Left ventricle myocardium inferior (tissue), 1 donor: ENCODE measurements at regions not wholly inside any gene's neighbourhood (a gene's known extent, or its start where the extent isn't known, plus 50 kb on each side); places are given as distances from the start of the nearest gene placed in this dataset.

Source experiments
- DNase-seq: peaks from one replicate; pipeline ENCODE4 v3.0.0-alpha.2; 2020
- H3K27ac ChIP-seq: fragments of 200-600 bp; replicated peaks from 2 replicates; pipeline ENCODE4 v1.8.0; 2021
- H3K27me3 ChIP-seq: fragments of 200-600 bp; 2 replicates; pipeline ENCODE4 v1.8.0; 2021; ENCODE audit warnings: low read depth
- H3K36me3 ChIP-seq: fragments of 200-600 bp; 2 replicates; pipeline ENCODE4 v1.8.0; 2021
- H3K4me1 ChIP-seq: fragments of 200-600 bp; 2 replicates; pipeline ENCODE4 v1.8.0; 2021
- H3K4me3 ChIP-seq: fragments of 200-600 bp; 2 replicates; pipeline ENCODE4 v1.8.0; 2021; ENCODE audit warnings: mild to moderate bottlenecking, moderate library complexity
- H3K9me3 ChIP-seq: fragments of 200-600 bp; replicated peaks from 2 replicates; pipeline ENCODE4 v1.8.0; 2021
- intact Hi-C: fragments of 100-400 bp; cut with micrococcal nuclease; formaldehyde crosslinking; loops from one replicate; pipeline ENCODE4 v1.11.0; 2022
- TF ChIP-seq, protein P1 (sequence below): fragments of 200-600 bp; IDR thresholded peaks from 2 replicates; pipeline ENCODE4 v1.8.0; 2021; ENCODE audit warnings: antibody characterized with exemption, mild to moderate bottlenecking, borderline replicate concordance
- donor health status: DM: no; HTN: yes; CAD: no; lungs with severe emphysema.

DNA sequence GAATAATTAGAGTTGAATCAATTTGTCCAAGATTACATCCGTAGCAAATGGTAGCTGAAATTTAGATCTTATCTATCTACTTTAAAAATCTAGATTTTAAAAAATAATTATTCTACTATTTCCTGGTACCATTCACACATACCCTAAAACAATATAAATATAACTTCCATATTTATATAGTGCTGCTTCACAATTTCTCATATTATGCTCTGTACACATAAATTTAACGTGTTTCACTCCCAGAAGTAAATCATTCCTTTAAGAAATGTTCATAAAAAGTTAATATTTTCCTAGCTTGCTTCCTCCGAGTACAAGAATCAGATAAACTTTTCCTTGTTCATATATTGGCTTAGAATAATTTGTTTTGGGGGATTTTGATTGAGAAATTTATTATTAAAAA, 857.0 kb upstream of the SPRY2 start:
- Histone ChIP-seq H3K36me3 (no peaks in the 10 kb centered on the region), H3K27me3 (no peaks in the 10 kb centered on the region), H3K4me1 (no peaks in the 10 kb centered on the region), H3K9me3 (peaks cover 3% of the 10 kb centered on the region), H3K27ac (no peak overlapping the region), H3K4me3 (no peak overlapping the region)
- DNase-seq, result no peak
- TF ChIP-seq, protein P1, sequence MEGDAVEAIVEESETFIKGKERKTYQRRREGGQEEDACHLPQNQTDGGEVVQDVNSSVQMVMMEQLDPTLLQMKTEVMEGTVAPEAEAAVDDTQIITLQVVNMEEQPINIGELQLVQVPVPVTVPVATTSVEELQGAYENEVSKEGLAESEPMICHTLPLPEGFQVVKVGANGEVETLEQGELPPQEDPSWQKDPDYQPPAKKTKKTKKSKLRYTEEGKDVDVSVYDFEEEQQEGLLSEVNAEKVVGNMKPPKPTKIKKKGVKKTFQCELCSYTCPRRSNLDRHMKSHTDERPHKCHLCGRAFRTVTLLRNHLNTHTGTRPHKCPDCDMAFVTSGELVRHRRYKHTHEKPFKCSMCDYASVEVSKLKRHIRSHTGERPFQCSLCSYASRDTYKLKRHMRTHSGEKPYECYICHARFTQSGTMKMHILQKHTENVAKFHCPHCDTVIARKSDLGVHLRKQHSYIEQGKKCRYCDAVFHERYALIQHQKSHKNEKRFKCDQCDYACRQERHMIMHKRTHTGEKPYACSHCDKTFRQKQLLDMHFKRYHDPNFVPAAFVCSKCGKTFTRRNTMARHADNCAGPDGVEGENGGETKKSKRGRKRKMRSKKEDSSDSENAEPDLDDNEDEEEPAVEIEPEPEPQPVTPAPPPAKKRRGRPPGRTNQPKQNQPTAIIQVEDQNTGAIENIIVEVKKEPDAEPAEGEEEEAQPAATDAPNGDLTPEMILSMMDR, result no peak
- intact Hi-C loops, result no loop called here

DNA sequence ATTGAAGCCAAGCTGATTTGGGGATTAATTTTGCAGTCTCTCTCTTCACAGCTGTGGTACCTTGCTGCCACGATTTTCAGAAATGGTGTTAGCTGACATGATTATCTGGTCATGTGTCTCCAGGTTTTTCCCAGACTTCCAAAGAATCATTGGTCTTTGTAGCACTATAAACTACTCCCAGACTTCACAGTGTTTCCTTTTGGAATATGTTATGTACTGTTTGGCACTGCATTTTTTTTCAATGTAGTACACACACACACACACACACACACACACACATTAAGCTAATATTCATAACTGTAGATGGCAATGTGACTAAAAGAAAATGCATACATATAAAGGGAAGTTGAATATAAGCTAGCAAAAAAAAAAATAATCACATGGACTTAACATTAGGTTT, 856.6 kb upstream of the SPRY2 start:
- no peak for DNase-seq
- TF ChIP-seq, protein P1, result no peak
- Histone ChIP-seq H3K4me3 (no peak overlapping the region), H3K36me3 (no peaks in the 10 kb centered on the region), H3K9me3 (peaks cover 3% of the 10 kb centered on the region), H3K4me1 (no peaks in the 10 kb centered on the region), H3K27me3 (no peaks in the 10 kb centered on the region), H3K27ac (no peak overlapping the region)
- intact Hi-C loops, result no loop called here

GRCh38 chr13:81194362-81194761, 853.4 kb upstream of the SPRY2 start:
- H3K4me3 ChIP-seq, result no peak overlapping the region
- intact Hi-C loops, result no loop called here
- no peak overlapping the region for H3K27ac ChIP-seq
- H3K36me3 ChIP-seq, result no peaks in the 10 kb centered on the region
- TF ChIP-seq, protein P1, result no peak
- H3K4me1 ChIP-seq, result no peaks in the 10 kb centered on the region
- H3K27me3 ChIP-seq, result no peaks in the 10 kb centered on the region
- no peak for DNase-seq
- peaks cover 3% of the 10 kb centered on the region for H3K9me3 ChIP-seq

DNA sequence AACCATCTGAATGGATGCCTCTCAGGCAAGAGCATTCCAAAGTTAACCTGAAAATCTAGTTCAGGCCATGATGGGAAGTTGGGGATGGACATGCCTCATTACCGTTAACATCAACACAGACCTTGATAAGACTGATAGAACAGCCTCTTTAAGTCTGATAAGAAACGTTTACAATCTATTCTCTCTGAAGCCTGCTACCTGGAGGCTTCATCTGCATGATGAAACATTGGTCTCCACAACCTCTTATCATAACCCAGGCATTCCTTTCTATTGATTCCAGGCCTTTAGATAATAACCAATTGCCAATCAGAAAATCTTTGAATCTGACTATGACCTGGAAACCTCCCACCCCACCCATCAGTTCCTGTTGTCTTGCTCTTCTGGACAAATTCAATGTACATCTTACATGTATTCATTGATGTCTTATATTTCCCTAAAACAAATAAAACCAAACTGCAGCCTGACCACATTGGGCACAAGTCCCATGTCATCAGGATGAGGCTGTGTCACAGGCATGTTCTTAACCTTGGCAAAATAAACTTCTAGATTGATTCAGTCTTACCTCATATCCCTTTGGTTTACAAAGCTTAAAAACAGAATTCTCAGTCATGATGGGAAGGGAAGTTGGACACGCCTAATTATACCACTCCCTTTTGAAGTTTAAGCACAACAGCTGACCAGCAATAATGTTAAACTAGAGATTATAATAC, 843.8 kb upstream of the SPRY2 start:
- Histone ChIP-seq H3K36me3 (no peaks in the 10 kb centered on the region), H3K4me1 (no peaks in the 10 kb centered on the region), H3K27me3 (no peaks in the 10 kb centered on the region), H3K9me3 (no peaks in the 10 kb centered on the region), H3K27ac (no peak overlapping the region), H3K4me3 (no peak overlapping the region)
- no peak for DNase-seq
- TF ChIP-seq, protein P1, result no peak
- intact Hi-C loops, result no loop called here

- no peak overlapping the region for H3K4me3 ChIP-seq
- H3K9me3 ChIP-seq, result no peaks in the 10 kb centered on the region
- H3K36me3 ChIP-seq, result no peaks in the 10 kb centered on the region
- no peaks in the 10 kb centered on the region for H3K4me1 ChIP-seq
- intact Hi-C loops, result no loop called here
- no peak for DNase-seq
- TF ChIP-seq, protein P1, result no peak
- H3K27me3 ChIP-seq, result no peaks in the 10 kb centered on the region
- H3K27ac ChIP-seq, result no peak overlapping the region
These were observed 831.7 kb upstream of the SPRY2 start for GRCh38 chr13:81172603-81173002.
